CD4-positive, alpha-beta T cell (primary cell): ENCODE measurements at regions not wholly inside any gene's neighbourhood (a gene's known extent, or its start where the extent isn't known, plus 50 kb on each side); places are given as distances from the start of the nearest gene placed in this dataset.

ENCODE experiments used
- ATAC-seq: fragments of 200-7000 bp; cut with Tn5 transposase; one replicate; pipeline ENCODE4 v1.10.0; 2022; ENCODE audit warnings: mild to moderate bottlenecking; ENCODE audit not compliant: poor library complexity
- CTCF ChIA-PET: fragments of 350-600 bp; sonication (Branson Sonifier 250); formaldehyde crosslinking; loops from one replicate; lab custom pipeline; 2021; ENCODE audit warnings: antibody characterized with exemption, inconsistent platforms; lab: Charles Lee
- POLR2A ChIA-PET: fragments of 350-600 bp; sonication (Branson Sonifier 250); formaldehyde crosslinking; loops from one replicate; lab custom pipeline; 2021; ENCODE audit warnings: antibody characterized with exemption, inconsistent platforms; lab: Charles Lee
- DNase-seq, 14 experiments: peaks; one replicate each; pipeline ENCODE4 v3.0.0-alpha.2; 2013 to 2020; ENCODE audit warnings: mixed read lengths in 2 of 14
- H3K27ac ChIP-seq, 2 donors: one replicate each; pipeline versions ENCODE4 v1.5.1 to v1.7.0; 2013; ENCODE audit warnings: low read length in 2 of 2, low read depth in 1 of 2, mild to moderate bottlenecking in 1 of 2
- H3K27me3 ChIP-seq, 2 experiments: 1 replicate in 1 of 2; 2 replicates in 1 of 2; pipeline versions ENCODE4 v1.6.1 to v1.7.0; 2013; ENCODE audit warnings: low read length in 2 of 2, control low read depth in 1 of 2, mild to moderate bottlenecking in 1 of 2, moderate library complexity in 1 of 2; ENCODE audit not compliant: insufficient read depth in 2 of 2, control insufficient read depth in 1 of 2
- H3K36me3 ChIP-seq: one replicate; pipeline ENCODE4 v1.6.1; 2013; ENCODE audit warnings: low read length, control low read depth; ENCODE audit not compliant: insufficient read depth
- H3K4me1 ChIP-seq: one replicate; pipeline ENCODE4 v1.6.1; 2013; ENCODE audit warnings: low read length, control low read depth; ENCODE audit not compliant: insufficient read depth
- H3K4me3 ChIP-seq: one replicate; pipeline ENCODE4 v1.5.1; 2013; ENCODE audit warnings: mild to moderate bottlenecking, low read length, moderate library complexity
- H3K9me3 ChIP-seq, 2 experiments: 1 replicate in 1 of 2; 2 replicates in 1 of 2; pipeline versions ENCODE4 v1.6.1 to v1.7.0; 2013; ENCODE audit warnings: low read length in 2 of 2, mild to moderate bottlenecking in 2 of 2, control low read depth in 1 of 2, moderate library complexity in 1 of 2; ENCODE audit not compliant: control insufficient read depth in 1 of 2, insufficient read depth in 1 of 2
- H3K27ac Mint-ChIP-seq: one replicate; pipeline ENCODE4 v1.8.0; 2020; ENCODE audit warnings: mixed read lengths
- H3K27me3 Mint-ChIP-seq: one replicate; pipeline ENCODE4 v1.8.0; 2021; ENCODE audit warnings: mixed read lengths
- H3K36me3 Mint-ChIP-seq: one replicate; pipeline ENCODE4 v1.8.0; 2021; ENCODE audit warnings: low read depth, mixed read lengths
- H3K4me1 Mint-ChIP-seq: one replicate; pipeline ENCODE4 v1.8.0; 2021; ENCODE audit warnings: low read depth, mixed read lengths
- H3K4me3 Mint-ChIP-seq: one replicate; pipeline ENCODE4 v1.8.0; 2020; ENCODE audit warnings: mild to moderate bottlenecking, mixed read lengths
- H3K9me3 Mint-ChIP-seq: one replicate; pipeline ENCODE4 v1.8.0; 2020; ENCODE audit warnings: mixed read lengths
- CTCF ChIP-seq: fragments of 200-600 bp; IDR thresholded peaks from one replicate; pipeline ENCODE4 v1.8.0; 2022; ENCODE audit warnings: antibody characterized with exemption, mild to moderate bottlenecking
- intact Hi-C, 2 experiments: fragments of 100-400 bp; cut with DNase I in 1 of 2; cut with micrococcal nuclease in 1 of 2; formaldehyde crosslinking; loops; one replicate each; pipeline versions ENCODE4 v1.15.1 to v1.9.0; 2023 to 2025; cut with DNase I, micrococcal nuclease

DNA sequence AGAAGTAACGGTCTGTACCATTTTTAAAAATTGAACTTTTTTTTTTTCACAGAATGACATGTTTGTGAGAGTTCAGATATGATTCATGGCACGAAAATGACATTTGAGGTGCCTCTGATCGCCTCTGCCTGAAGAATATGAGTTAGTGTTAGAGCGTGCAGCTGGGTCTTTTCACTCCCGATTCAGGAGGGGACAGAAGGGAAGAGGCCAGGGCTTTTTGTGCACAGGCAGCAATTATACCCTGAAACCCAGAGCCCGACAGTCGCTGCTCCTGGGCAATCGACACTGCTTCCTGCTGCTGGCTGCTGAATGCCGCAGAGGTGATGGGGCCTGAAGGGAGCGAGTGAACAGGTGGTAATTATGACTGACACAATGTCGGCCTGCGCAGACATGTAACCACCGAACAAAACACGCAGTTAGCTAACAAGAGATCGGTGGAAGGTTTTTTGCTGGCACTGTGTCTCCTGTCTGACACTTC lies 652.0 kb upstream of the NOX3 start:
- peak; percentile 26 for ATAC-seq
- ChIA-PET CTCF (no interaction called here), POLR2A (no interaction called here)
- Mint-ChIP-seq H3K4me3 (no peak overlapping the region), H3K36me3 (peaks cover 7% of the 10 kb centered on the region), H3K27me3 (no peaks in the 10 kb centered on the region), H3K4me1 (no peaks in the 10 kb centered on the region), H3K9me3 (peaks cover 3% of the 10 kb centered on the region), H3K27ac (no peak overlapping the region)
- TF ChIP-seq CTCF, result no peak
- Histone ChIP-seq H3K27ac (no peak overlapping the region), H3K4me1 (no peaks in the 10 kb centered on the region), H3K36me3 (no peaks in the 10 kb centered on the region), H3K9me3 (no peaks in the 10 kb centered on the region), H3K4me3 (no peak overlapping the region), H3K27me3 (no peaks in the 10 kb centered on the region)
- intact Hi-C loops, result no loop called here
- DNase-seq, result no peak

- ATAC-seq, result no peak
- H3K27me3 Mint-ChIP-seq, result no peaks in the 10 kb centered on the region
- intact Hi-C loops, result no loop called here
- H3K27ac ChIP-seq, result no peak overlapping the region
- ChIA-PET POLR2A (no interaction called here), CTCF (interaction anchor here (1.0 kb wide), 1 partner anchor 29 kb away, joined by 3 read pairs; no protein-coding TSS in a partner anchor)
- no peak for DNase-seq
- peaks cover 7% of the 10 kb centered on the region for H3K36me3 Mint-ChIP-seq
- TF ChIP-seq CTCF, result no peak
- no peaks in the 10 kb centered on the region for H3K4me1 ChIP-seq
- no peak overlapping the region for H3K4me3 Mint-ChIP-seq
- H3K9me3 ChIP-seq, result peaks cover 0 to 3% of the 10 kb centered on the region in 2 experiments
- H3K4me3 ChIP-seq, result no peak overlapping the region
- no peak overlapping the region for H3K27ac Mint-ChIP-seq
- no peaks in the 10 kb centered on the region for H3K27me3 ChIP-seq
- peaks cover 3% of the 10 kb centered on the region for H3K9me3 Mint-ChIP-seq
- no peaks in the 10 kb centered on the region for H3K4me1 Mint-ChIP-seq
- H3K36me3 ChIP-seq, result no peaks in the 10 kb centered on the region
Measured at GRCh38 chr6:156102129-156102528, 646.5 kb upstream of the NOX3 start.

GRCh38 chr6:156098839-156099238 lies 643.2 kb upstream of the NOX3 start:
- TF ChIP-seq CTCF, result no peak
- H3K4me3 ChIP-seq, result no peak overlapping the region
- H3K27ac Mint-ChIP-seq, result no peak overlapping the region
- DNase-seq (no peak), ATAC-seq (no peak)
- no peaks in the 10 kb centered on the region for H3K27me3 ChIP-seq
- no peaks in the 10 kb centered on the region for H3K4me1 Mint-ChIP-seq
- no peaks in the 10 kb centered on the region for H3K27me3 Mint-ChIP-seq
- no peaks in the 10 kb centered on the region for H3K36me3 Mint-ChIP-seq
- ChIA-PET POLR2A (no interaction called here), CTCF (no interaction called here)
- H3K9me3 Mint-ChIP-seq, result peaks cover 3% of the 10 kb centered on the region
- H3K4me3 Mint-ChIP-seq, result no peak overlapping the region
- no peaks in the 10 kb centered on the region for H3K4me1 ChIP-seq
- no peak overlapping the region for H3K27ac ChIP-seq
- peaks cover 0 to 3% of the 10 kb centered on the region in 2 experiments for H3K9me3 ChIP-seq
- H3K36me3 ChIP-seq, result no peaks in the 10 kb centered on the region
- intact Hi-C loops, result no loop called here
